CD4-positive, alpha-beta memory T cell (primary cell): ENCODE measurements at regions not wholly inside any gene's neighbourhood (a gene's known extent, or its start where the extent isn't known, plus 50 kb on each side); places are given as distances from the start of the nearest gene placed in this dataset.

ENCODE experiments used
- CTCF ChIA-PET: fragments of 350-600 bp; sonication (Branson Sonifier 250); formaldehyde crosslinking; loops from one replicate; lab custom pipeline; 2021; ENCODE audit warnings: inconsistent platforms; ENCODE audit not compliant: partially characterized antibody; lab: Charles Lee
- POLR2A ChIA-PET: fragments of 350-600 bp; sonication (Branson Sonifier 250); formaldehyde crosslinking; loops from one replicate; lab custom pipeline; 2021; ENCODE audit not compliant: partially characterized antibody; lab: Charles Lee
- DNase-seq, 5 donors: peaks; one replicate each; pipeline versions ENCODE4 v3.0.0 to v3.0.0-alpha.2; 2020 to 2022; ENCODE audit warnings: mixed read lengths in 1 of 5
- H3K27ac ChIP-seq: one replicate; pipeline ENCODE4 v1.7.0; 2013; ENCODE audit warnings: low read depth, low read length
- H3K27me3 ChIP-seq: 2 replicates; pipeline ENCODE4 v1.7.0; 2013; ENCODE audit warnings: mild to moderate bottlenecking, low read length, moderate library complexity; ENCODE audit not compliant: insufficient read depth
- H3K36me3 ChIP-seq: 2 replicates; pipeline ENCODE4 v1.7.0; 2013; ENCODE audit warnings: mild to moderate bottlenecking, low read length, moderate library complexity; ENCODE audit not compliant: insufficient read depth
- H3K4me1 ChIP-seq: 2 replicates; pipeline ENCODE4 v1.7.0; 2013; ENCODE audit warnings: mild to moderate bottlenecking, low read length, moderate library complexity; ENCODE audit not compliant: insufficient read depth
- H3K4me3 ChIP-seq, 2 donors: one replicate each; pipeline ENCODE4 v1.7.0; 2013; ENCODE audit warnings: low read length in 2 of 2, mild to moderate bottlenecking in 1 of 2
- H3K9me3 ChIP-seq, 2 donors: one replicate each; pipeline ENCODE4 v1.7.0; 2013; ENCODE audit warnings: low read length in 2 of 2, control low read depth in 1 of 2; ENCODE audit not compliant: control insufficient read depth in 1 of 2
- H3K27ac Mint-ChIP-seq, 7 donors: one replicate each; pipeline ENCODE4 v1.8.0; 2020 to 2021; ENCODE audit warnings: mixed read lengths in 7 of 7, mild to moderate bottlenecking in 6 of 7, inconsistent platforms in 3 of 7, moderate library complexity in 3 of 7
- H3K27me3 Mint-ChIP-seq, 2 donors: one replicate each; pipeline ENCODE4 v1.8.0; 2020 to 2021; ENCODE audit warnings: mixed read lengths in 2 of 2
- H3K36me3 Mint-ChIP-seq, 2 donors: one replicate each; pipeline ENCODE4 v1.8.0; 2020 to 2021; ENCODE audit warnings: mixed read lengths in 2 of 2, inconsistent platforms in 1 of 2, mild to moderate bottlenecking in 1 of 2
- H3K4me1 Mint-ChIP-seq, 4 donors: one replicate each; pipeline ENCODE4 v1.8.0; 2020 to 2021; ENCODE audit warnings: mixed read lengths in 4 of 4, mild to moderate bottlenecking in 1 of 4
- H3K4me3 Mint-ChIP-seq, 8 donors: one replicate each; pipeline ENCODE4 v1.8.0; 2020 to 2021; ENCODE audit warnings: mixed read lengths in 8 of 8, mild to moderate bottlenecking in 7 of 8, moderate library complexity in 6 of 8, inconsistent platforms in 3 of 8
- H3K9me3 Mint-ChIP-seq, 8 donors: one replicate each; pipeline ENCODE4 v1.8.0; 2020 to 2021; ENCODE audit warnings: mixed read lengths in 8 of 8, mild to moderate bottlenecking in 5 of 8, inconsistent platforms in 3 of 8, moderate library complexity in 1 of 8
- intact Hi-C: fragments of 100-400 bp; cut with micrococcal nuclease; formaldehyde crosslinking; loops from one replicate; pipeline ENCODE4 v1.15.1; 2023

- peaks cover 4 to 11% of the 10 kb centered on the region in 2 donors for H3K27me3 Mint-ChIP-seq
- CTCF ChIA-PET = no interaction called here
- H3K27ac Mint-ChIP-seq = no peak overlapping the region
- POLR2A ChIA-PET = no interaction called here
- Histone ChIP-seq H3K36me3 (no peaks in the 10 kb centered on the region), H3K27ac (no peak overlapping the region), H3K9me3 (no peaks in the 10 kb centered on the region), H3K4me1 (no peaks in the 10 kb centered on the region), H3K4me3 (no peak overlapping the region), H3K27me3 (no peaks in the 10 kb centered on the region)
- intact Hi-C loops = no loop called here
- H3K36me3 Mint-ChIP-seq = no peaks in the 10 kb centered on the region
- peaks cover 0 to 2% (median 0%) of the 10 kb centered on the region in 4 donors for H3K4me1 Mint-ChIP-seq
- DNase-seq = no peak
- peaks cover 0 to 4% (median 3%) of the 10 kb centered on the region in 8 donors for H3K9me3 Mint-ChIP-seq
- H3K4me3 Mint-ChIP-seq = no peak overlapping the region
These were observed 154.9 kb downstream of the EVX1 start for GRCh38 chr7:27397503-27397902.

- Mint-ChIP-seq H3K27ac (no peak overlapping the region), H3K27me3 (peaks cover 4 to 8% of the 10 kb centered on the region in 2 donors), H3K4me3 (no peak overlapping the region), H3K4me1 (peaks cover 0 to 2% (median 0%) of the 10 kb centered on the region in 4 donors), H3K9me3 (peaks cover 0 to 4% (median 3%) of the 10 kb centered on the region in 8 donors), H3K36me3 (no peaks in the 10 kb centered on the region)
- Histone ChIP-seq H3K9me3 (no peaks in the 10 kb centered on the region), H3K4me3 (no peak overlapping the region), H3K36me3 (no peaks in the 10 kb centered on the region), H3K4me1 (no peaks in the 10 kb centered on the region), H3K27ac (no peak overlapping the region), H3K27me3 (no peaks in the 10 kb centered on the region)
- DNase-seq = no peak
- ChIA-PET POLR2A (no interaction called here), CTCF (no interaction called here)
- intact Hi-C loops = no loop called here
These were observed 156.2 kb downstream of the EVX1 start for GRCh38 chr7:27398851-27399250.

GRCh38 chr7:27399791-27400567, 157.4 kb downstream of the EVX1 start:
- peaks cover 0 to 2% (median 0%) of the 10 kb centered on the region in 4 donors for H3K4me1 Mint-ChIP-seq
- H3K9me3 Mint-ChIP-seq = peaks cover 0 to 4% (median 1%) of the 10 kb centered on the region in 8 donors
- H3K4me3 Mint-ChIP-seq = no peak overlapping the region
- H3K9me3 ChIP-seq = no peaks in the 10 kb centered on the region
- DNase-seq = no peak
- no peaks in the 10 kb centered on the region for H3K27me3 ChIP-seq
- no peak overlapping the region for H3K27ac ChIP-seq
- intact Hi-C loops = no loop called here
- no peak overlapping the region for H3K27ac Mint-ChIP-seq
- peaks cover 4% of the 10 kb centered on the region in 2 donors for H3K27me3 Mint-ChIP-seq
- no peaks in the 10 kb centered on the region for H3K36me3 ChIP-seq
- H3K36me3 Mint-ChIP-seq = no peaks in the 10 kb centered on the region
- ChIA-PET CTCF (no interaction called here), POLR2A (no interaction called here)
- H3K4me1 ChIP-seq = no peaks in the 10 kb centered on the region
- no peak overlapping the region for H3K4me3 ChIP-seq

GRCh38 chr7:27405780-27406179, 163.2 kb downstream of the EVX1 start:
- no peaks in the 10 kb centered on the region for H3K36me3 ChIP-seq
- H3K4me3 Mint-ChIP-seq = no peak overlapping the region
- DNase-seq = no peak
- H3K27ac Mint-ChIP-seq = no peak overlapping the region
- ChIA-PET CTCF (no interaction called here), POLR2A (no interaction called here)
- H3K4me1 Mint-ChIP-seq = no peaks in the 10 kb centered on the region
- H3K27me3 Mint-ChIP-seq = peaks cover 0 to 6% of the 10 kb centered on the region in 2 donors
- no peak overlapping the region for H3K4me3 ChIP-seq
- intact Hi-C loops = no loop called here
- H3K9me3 Mint-ChIP-seq = peaks cover 0 to 5% (median 1%) of the 10 kb centered on the region in 8 donors
- no peak overlapping the region for H3K27ac ChIP-seq
- no peaks in the 10 kb centered on the region for H3K27me3 ChIP-seq
- H3K36me3 Mint-ChIP-seq = no peaks in the 10 kb centered on the region
- no peaks in the 10 kb centered on the region for H3K4me1 ChIP-seq
- H3K9me3 ChIP-seq = no peaks in the 10 kb centered on the region

GRCh38 chr7:27409311-27409710, 166.7 kb downstream of the EVX1 start:
- DNase-seq = no peak
- Mint-ChIP-seq H3K4me1 (no peaks in the 10 kb centered on the region), H3K4me3 (no peak overlapping the region), H3K9me3 (peaks cover 0 to 5% (median 0%) of the 10 kb centered on the region in 8 donors), H3K27ac (no peak overlapping the region), H3K27me3 (peaks cover 4 to 8% of the 10 kb centered on the region in 2 donors), H3K36me3 (no peaks in the 10 kb centered on the region)
- no peak overlapping the region for H3K27ac ChIP-seq
- H3K4me3 ChIP-seq = no peak overlapping the region
- H3K36me3 ChIP-seq = no peaks in the 10 kb centered on the region
- no peaks in the 10 kb centered on the region for H3K9me3 ChIP-seq
- ChIA-PET CTCF (no interaction called here), POLR2A (no interaction called here)
- H3K4me1 ChIP-seq = no peaks in the 10 kb centered on the region
- H3K27me3 ChIP-seq = no peaks in the 10 kb centered on the region
- intact Hi-C loops = no loop called here

- Histone ChIP-seq H3K27ac (no peak overlapping the region), H3K27me3 (no peaks in the 10 kb centered on the region), H3K4me3 (no peak overlapping the region), H3K4me1 (no peaks in the 10 kb centered on the region), H3K36me3 (no peaks in the 10 kb centered on the region), H3K9me3 (no peaks in the 10 kb centered on the region)
- no peaks in the 10 kb centered on the region for H3K4me1 Mint-ChIP-seq
- intact Hi-C loops = no loop called here
- peaks cover 4 to 6% of the 10 kb centered on the region in 2 donors for H3K27me3 Mint-ChIP-seq
- H3K27ac Mint-ChIP-seq = no peak overlapping the region
- ChIA-PET CTCF (no interaction called here), POLR2A (no interaction called here)
- H3K4me3 Mint-ChIP-seq = no peak overlapping the region
- peaks cover 0 to 5% (median 0%) of the 10 kb centered on the region in 8 donors for H3K9me3 Mint-ChIP-seq
- H3K36me3 Mint-ChIP-seq = no peaks in the 10 kb centered on the region
- no peak for DNase-seq
These were observed 167.2 kb downstream of the EVX1 start for GRCh38 chr7:27409776-27410175.

- Histone ChIP-seq H3K27me3 (no peaks in the 10 kb centered on the region), H3K4me1 (no peaks in the 10 kb centered on the region), H3K4me3 (no peak overlapping the region), H3K27ac (no peak overlapping the region), H3K36me3 (no peaks in the 10 kb centered on the region), H3K9me3 (no peaks in the 10 kb centered on the region)
- no peak overlapping the region for H3K4me3 Mint-ChIP-seq
- ChIA-PET POLR2A (no interaction called here), CTCF (no interaction called here)
- H3K27me3 Mint-ChIP-seq = peaks cover 4 to 5% of the 10 kb centered on the region in 2 donors
- H3K36me3 Mint-ChIP-seq = no peaks in the 10 kb centered on the region
- H3K27ac Mint-ChIP-seq = no peak overlapping the region
- peaks cover 0 to 3% (median 0%) of the 10 kb centered on the region in 8 donors for H3K9me3 Mint-ChIP-seq
- intact Hi-C loops = no loop called here
- no peak for DNase-seq
- no peaks in the 10 kb centered on the region for H3K4me1 Mint-ChIP-seq
These were observed 168.4 kb downstream of the EVX1 start for GRCh38 chr7:27410812-27411544.
